Fibroblast of lung (primary cell): ENCODE measurements at regions not wholly inside any gene's neighbourhood (a gene's known extent, or its start where the extent isn't known, plus 50 kb on each side); places are given as distances from the start of the nearest gene placed in this dataset.

Experiments
- CTCF ChIP-seq, 2 donors: IDR thresholded peaks in 1 of 2; conservative IDR thresholded peaks in 1 of 2; 1 replicate in 1 of 2; 2 replicates in 1 of 2; pipeline ENCODE4 v1.5.1; 2011 to 2012; ENCODE audit warnings: low read length in 2 of 2, control low read depth in 1 of 2, inconsistent platforms in 1 of 2, low read depth in 1 of 2, mild to moderate bottlenecking in 1 of 2
- EZH2 ChIP-seq: IDR thresholded peaks from 2 replicates; pipeline ENCODE4 v1.5.1; 2012; ENCODE audit warnings: low read length, control low read depth, mild to moderate bottlenecking; ENCODE audit errors: missing control alignments

DNA sequence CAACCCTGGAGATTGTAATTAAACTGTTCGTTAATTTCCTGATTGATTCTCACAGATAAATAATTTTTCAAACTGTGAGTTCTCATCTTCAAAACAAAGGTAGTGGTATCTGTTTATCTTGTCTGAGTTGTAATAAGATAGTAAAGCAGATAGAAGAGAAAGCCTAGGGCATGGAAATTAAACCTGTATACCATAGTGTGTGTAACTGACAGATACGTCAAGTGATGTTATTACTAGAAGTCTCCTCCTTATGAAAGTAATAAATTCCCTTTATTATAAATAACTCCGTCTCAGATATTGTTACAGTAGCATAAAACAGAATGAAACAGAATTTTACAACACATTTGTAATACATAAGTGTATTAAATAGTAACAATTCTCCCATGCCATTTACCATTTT lies 1065.1 kb downstream of the SLITRK1 start:
- TF ChIP-seq CTCF (conservative IDR thresholded peaks at IDR 0.05 in 1 of 2, IDR thresholded peaks at IDR 0.05 in 1 of 2; ENCODE audit: low read depth in 1 of 2, low read length in 2 of 2) (no peak), EZH2 (no peak)
